NCI-H69 (cell line): ENCODE measurements at regions not wholly inside any gene's neighbourhood (a gene's known extent, or its start where the extent isn't known, plus 50 kb on each side); places are given as distances from the start of the nearest gene placed in this dataset.

Experiments
- DNase-seq: peaks from one replicate; lab custom pipeline; 2025; lab: John Stamatoyannopoulos, UW

DNA sequence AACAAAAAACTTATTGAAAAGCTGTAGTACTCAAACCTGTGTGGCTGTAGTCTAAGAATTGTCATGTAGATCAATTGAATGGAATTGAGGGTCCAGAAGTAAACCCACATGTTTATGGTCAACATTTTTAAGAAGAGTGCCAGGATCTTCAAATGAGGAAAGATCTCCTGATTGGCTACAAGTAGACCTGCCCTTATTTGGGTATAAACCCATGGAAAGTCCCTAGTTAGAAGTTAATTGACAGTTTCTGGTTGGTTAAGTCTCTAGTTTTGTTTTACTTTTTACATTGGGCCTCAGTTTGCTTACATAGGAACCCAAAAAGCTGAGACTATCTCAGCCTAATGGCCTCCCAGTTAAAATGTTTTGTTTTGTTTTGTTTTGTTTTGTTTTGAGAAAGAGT lies 91.9 kb upstream of the RESF1 start:
- DNase-seq: no peak

DNA sequence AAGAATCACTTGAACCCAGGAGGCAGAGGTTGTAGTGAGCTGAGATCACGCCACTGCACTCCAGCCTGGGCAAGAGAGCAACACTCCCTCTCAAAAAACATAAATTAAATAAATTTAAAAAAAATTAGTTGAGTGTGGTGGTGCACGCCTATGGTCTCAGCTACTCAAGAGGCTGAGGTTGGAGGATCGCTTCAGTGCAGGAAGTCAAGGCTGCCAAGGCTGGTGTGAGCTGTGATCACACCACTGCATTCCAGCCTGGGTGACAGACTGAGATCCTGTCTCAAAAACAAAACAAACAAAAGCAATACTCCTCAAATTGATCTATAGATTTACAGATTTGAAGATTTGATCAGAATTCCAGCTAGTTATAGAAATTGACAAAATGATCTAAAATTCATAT lies 92.7 kb upstream of the RESF1 start:
- DNase-seq: no peak

DNA sequence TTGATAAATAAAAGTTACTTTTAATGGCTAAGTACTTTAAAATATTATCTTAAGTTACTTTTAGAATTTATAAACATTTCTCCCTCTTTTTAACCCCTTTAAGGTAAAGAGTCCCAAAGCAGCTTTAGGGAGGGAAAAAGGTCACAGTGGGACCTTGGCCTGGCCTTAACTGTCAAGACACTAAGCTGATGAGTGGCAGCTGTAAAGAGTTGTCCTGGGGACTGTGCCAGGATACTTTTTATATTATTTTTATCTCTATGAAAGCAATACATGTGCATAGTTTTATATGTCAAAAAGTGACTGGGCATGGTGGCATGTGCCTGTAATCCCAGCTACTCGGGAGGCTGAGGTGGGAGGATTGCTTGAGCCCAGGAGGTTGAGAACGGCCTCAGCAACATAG lies 94.2 kb upstream of the RESF1 start:
- DNase-seq: no peak

DNA sequence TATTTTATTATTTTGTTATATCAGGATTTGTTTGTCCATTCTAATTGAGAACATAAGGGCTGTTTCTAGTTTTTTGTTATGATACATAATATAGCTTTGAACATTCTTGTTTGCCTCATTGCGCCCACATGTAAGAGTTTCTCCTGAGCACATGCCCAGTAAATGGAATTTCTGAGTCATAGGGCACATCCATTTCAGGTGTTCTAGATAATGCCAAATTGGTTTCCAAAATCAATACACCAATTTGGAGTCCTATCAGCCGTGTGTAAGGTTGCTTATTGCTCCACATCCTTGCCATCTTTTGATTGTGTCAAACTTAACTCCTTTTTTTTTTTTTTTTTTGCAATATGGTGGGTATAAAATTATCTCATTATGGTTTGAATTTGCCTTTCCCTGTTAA lies 97.9 kb upstream of the RESF1 start:
- no peak for DNase-seq

DNA sequence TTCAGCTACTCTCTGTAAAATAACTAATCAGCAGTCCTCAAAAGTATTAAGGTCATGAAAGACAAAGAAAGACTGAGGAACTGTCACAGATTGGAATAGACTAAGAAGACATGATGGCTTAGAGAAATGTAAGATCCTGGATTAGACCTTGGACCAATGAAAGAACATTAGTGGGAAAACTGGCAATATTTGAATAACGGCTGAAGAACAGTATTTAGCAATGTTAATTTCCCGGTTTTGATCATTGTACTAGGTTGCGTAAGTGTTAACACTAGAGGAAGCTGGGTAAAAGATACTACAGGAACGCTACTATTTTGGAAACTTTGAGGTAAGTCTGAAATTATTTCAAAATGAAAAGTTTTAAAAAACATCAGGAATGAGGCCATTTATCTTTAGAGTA lies 98.8 kb upstream of the RESF1 start:
- no peak for DNase-seq

DNA sequence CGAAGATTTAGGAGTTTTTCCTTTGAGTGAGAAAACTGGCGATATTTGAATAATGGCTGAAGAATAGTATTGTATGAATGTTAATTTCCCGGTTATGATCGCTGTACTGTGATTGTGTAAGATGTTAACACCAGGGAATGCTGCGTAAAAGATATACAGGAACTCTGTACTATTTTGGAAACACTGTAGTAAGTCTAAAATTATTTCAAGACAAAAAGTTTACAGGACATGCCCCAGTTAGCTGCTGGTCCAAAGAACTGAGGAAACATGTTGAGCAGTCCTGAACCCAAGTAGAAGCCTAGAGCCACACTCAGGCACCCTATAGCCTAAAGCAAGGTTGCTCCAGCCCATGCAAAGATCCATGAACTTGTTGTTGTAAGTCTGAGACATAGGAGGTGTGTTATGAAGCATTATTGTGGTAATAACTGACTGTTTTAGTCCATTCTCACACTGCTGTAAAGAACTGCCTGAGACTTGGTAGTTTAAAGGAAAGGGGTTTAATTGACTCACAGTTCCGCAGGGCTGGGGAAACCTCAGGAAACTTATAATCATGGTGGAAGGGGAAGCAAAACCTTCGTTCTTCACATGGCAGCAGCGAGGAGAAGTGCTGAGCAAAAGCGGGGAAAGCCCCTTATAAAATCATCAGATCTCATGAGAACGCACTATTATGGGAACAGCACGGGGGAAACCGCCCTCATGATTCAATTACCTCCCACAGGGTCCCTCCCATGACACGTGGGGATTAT lies 99.8 kb upstream of the RESF1 start:
- DNase-seq: no peak

DNA sequence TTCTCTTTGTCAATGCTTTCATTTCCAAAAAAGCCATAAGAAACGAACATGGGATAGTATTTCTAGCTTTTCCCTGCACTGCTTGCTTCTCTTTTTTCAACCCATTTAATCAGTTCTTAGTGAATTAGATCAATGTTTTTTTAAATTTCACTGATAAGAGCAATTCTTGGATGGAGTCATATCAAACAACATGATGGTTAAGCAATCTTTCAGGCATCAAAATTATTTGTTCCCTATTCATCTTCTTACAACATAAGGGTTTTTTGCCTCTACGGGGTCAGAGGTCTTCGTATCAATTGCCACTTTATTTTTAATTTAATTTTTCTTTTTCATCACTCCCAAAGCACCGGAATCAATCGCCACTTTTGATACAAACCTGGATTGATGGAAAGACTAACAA lies 103.8 kb upstream of the RESF1 start:
- DNase-seq: no peak

DNA sequence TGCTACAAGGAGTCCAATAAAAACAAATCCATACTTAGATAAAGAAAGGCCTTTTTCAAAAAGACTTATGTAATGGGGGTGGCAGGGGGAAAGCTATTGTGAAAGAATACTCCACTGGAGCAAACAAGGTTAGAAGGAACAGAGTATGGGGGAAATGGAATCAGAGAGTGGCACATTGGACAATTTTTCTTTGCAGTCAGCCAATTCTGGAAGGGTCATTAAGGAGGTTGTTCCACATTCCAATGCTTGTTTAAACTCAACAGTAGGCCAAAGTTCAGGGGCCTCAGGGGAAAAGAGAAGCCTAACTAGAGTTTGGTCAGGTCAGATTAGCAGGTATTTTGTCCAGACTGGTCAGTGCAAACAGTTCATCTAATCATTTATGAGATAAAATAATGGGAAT lies 105.2 kb upstream of the RESF1 start:
- no peak for DNase-seq

DNA sequence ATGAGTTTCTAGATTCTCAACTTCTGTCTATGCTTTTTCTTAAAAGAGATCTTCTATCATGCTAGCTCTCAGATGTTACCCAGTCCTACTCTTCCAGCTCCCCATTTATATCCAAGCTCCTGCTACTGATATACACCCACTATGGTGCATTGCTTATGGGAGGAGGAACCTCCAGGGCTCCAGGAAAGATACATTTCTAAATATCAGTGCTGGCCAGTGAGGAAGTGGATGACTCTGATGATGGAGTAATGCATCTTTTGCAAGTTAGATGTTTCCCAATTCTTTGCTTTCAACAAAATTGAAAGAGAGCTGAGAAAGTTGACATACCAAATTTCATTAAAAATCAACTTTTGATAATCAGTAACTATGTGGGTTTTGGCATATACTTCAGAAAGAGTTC lies 105.7 kb upstream of the RESF1 start:
- no peak for DNase-seq

DNA sequence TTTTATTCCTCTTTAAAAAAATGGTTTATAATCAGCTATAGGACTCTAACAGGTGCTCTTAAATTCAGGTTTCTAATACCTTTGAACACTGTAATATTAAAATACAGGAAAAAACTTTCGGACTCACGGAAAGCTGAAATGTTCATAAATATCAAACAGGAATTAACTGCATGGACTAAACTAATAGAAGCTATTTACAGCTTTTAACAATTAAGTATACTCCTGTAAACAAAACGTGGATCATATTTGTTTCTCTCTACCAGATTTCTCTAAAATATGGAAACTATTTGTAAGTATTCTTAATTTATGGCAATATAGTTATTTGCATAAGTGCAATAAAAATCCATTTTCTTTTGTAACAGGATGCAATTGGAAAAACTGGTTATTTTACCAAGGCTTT lies 108.9 kb upstream of the RESF1 start:
- no peak for DNase-seq

DNA sequence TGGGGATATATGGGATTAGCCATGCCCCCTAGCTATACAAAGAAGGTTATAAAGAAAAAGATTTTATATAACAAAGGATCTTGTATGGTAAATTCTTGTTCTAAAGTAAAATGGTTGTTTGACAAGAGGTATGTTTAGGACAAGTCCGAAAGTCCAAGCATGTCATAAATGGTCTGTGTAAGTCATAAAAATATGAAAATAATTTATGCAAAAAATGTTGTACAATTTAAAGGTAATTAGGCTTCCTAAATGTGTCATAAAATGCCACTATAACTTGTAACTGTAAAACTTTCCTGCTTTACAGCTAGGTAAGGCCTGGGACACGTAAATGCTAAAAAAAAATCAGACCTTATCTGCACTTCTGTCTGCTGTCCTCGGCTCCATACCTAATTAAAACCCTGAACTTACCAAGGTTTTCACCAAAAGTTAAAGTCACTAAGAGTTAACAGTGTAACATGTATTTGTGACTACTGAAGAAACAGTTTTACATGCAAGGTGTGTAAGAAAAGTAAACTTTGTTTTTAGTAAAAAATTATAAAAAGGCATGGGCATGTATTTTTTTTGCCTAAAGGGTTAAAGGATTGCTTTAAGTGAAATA lies 110.0 kb upstream of the RESF1 start:
- DNase-seq: peak; percentile 88

DNA sequence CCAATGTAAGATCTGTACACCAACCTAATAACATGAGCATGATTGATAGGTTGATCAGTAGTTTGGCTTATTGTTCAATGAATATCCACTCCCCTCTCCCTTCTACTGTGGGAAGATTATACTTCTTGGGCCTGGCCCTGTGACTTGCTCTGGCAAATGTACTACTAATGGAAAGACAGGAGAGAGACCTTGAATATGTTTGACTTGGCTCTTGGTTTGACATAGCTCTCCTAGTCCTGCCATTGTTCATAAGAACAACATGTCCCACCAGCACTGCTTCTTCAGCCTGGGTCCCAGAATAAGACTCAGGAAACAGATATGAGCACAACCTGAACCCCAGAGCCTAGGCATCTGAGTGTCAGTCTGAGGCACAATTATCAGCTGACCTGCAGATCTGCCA lies 112.8 kb upstream of the RESF1 start:
- no peak for DNase-seq

DNA sequence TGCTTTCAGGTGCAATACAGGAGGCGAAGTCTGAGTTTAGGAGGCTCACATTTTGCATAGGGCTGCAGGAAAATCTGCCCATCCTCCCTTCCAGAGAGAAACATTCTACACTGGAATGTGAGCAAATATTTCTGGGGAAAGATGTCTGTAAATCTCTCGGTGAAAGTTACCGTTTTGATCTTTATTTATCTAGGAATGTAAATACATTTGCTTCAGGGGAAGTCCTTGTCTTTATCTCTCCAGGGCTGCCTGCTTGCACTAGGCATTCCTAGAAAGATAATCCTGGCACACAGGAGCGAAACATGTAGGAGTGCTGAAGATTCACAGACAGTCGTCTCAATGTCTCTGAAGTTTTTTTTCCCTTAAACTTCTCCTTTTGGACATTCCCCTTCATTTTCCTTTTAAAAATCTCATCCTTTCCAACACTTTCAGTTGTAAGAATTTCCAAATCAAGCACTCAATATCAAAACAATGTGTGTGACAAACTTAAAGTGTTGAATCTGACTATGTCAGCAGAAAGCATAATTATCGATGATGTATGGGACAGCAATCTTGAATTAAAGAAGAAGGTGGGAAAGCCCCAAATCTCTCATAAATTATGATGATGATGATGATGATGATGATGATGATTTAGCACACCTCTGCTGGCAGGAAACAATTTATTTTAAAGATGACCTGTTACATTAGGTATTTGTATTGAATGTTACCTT lies 113.4 kb upstream of the RESF1 start:
- DNase-seq: no peak

DNA sequence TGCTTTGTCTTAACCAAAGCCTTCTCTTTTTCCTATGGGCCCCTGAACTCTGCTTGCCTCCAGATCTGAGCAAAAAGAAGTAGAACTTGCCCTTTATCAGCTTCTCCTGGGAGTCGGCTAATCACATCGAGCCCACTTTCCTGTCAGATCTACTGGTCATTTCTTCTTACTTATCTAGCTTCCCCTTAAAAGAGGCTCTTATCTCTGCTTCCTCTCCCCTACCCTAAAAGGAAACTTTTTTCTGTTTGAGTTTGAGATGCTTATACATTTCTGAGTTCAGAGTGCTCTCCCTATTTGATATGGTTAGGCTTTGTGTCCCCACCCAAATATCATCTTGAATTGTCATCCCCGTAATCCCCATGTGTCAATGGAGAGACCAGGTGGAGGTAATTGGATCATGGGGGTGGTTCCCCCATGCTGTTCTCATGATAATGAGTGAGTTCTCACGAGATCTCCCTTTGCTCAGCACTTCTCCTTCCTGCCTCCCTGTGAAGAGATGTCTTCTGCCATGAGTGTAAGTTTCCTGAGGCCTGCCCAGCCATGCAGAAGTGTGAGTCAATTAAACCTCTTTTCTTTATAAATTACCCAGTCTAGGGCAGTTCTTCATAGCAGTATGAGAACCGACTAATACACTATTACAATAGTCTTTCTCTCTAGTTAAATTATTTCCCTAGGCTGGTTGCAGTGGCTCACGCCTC lies 114.7 kb upstream of the AMN1 start:
- DNase-seq: no peak

DNA sequence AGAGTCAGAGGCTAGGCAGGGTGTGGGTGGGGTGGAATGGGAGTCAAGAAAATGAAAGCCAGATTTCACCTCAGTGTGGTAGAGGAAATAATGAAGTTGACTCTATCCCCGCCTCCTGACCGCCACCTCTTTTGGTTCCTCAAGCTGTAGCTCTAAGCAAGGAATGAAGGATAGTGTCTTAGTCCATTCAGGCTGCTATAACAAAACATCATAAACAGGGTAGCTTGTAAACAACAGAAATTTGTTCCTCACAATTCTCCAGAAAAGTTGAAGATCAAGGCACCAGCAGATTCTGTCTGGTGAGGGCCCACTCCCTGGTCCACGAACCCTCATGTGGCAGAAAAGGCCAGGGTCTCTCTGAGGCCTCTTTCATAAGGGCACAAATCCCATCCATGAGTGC lies 109.1 kb upstream of the AMN1 start:
- DNase-seq: no peak

DNA sequence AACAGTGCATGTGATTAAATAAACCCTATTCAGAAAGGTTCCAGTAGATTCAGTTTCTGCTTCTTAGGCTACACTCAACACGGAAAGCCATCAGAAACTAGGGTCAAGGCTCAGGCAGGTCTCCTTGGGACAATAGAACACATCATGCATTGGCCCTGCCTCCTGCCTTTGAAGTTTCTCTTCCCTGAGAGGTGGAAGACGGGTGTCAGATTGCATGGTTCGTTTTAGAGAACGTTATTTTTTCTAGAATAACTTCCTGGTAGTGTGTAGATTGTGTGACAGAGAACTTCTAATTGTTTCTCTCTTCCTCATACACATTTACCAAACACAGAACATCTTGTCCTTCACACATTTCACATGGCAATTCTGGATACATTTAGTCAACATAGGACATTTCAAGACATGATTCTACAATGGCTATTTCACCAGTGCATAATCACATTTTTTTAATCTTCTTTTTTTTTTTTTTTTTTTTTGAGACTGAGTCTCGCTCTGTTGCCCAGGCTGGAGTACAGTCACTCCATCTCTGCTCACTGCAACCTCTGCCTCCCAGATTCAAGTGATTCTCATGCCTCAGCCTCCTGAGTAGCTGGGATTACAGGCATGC lies 106.6 kb upstream of the AMN1 start:
- DNase-seq: no peak

DNA sequence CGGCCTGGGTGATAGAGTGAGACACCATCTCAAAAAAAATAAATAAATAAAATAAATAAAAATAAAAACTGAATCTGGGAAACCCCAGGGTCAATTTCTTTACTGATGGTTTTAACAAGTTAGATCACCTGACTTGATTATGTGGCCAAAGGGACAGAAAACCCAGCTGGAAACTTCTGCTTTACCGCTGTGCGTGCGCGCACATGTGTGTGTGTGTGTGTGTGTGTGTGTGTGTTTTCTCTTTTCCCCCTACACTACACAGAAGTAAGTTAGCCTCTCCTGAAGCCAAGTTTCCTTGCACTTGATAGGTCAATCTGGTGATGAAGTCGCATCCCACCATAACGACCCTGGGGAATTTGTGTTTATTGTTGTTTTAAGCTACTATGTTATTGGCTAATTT lies 105.3 kb upstream of the AMN1 start:
- no peak for DNase-seq

DNA sequence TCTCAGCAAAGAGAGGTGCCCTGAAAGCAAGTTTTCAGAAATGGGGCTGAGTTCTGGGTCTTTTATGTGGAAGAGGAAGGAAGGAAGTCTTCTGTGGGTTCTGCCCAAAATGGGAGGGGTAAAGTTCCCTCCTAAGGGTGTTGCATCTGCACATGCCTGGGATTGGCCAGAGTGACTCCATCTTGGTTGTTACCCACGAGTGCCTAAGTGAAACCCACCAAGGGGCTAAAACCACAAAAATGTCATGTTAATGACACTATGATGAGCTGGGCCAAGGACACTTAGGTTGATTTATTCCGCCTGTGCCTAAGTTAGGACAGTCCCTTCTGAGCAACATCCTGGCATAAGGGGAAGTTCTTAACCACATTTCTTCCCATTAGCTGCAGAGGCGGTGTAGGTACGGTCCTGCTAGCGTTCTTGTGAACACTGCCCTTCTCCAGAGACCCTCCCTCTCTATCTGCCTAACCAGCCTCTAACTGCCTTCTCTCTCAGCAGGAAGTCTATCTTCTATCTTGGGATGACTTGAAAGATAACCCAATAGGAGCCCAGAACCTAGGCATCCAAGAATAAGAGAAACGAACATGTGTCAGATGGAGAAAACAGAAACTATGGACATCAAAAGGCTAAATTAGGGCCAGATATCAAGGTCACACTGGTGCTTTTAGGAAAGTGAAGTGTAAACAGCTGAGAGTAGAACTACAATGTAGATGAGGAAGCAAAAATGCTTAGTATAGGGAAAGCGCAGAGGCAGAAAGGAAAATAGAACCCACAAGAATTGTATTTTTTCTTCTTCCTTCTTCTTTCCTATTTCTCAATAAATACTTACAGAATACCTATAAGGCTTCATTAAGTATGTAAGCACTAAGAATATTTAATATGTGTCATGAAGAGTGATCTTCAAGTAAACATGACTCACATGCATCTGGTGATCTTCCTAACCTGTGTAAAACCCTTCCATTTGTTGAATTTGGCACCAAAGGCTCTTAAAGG lies 104.2 kb upstream of the AMN1 start:
- DNase-seq: no peak

DNA sequence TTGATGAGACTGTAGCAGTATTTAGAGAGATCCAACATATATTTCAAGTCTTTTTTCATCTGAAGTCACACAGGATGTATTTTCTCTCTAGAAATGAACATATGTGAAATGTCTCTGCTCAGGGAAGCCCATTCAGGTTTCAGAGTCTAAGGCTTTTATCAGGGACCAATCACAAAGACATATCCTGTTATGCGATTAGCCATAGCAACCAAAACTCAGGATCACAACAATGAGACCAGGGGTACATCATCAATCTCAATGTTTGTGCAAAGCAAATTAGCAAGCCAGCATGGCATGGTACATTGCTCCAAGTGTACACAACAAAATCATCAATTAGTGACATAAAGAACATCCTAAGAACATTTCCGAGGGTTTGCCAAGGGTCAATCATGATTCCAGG lies 99.2 kb upstream of the AMN1 start:
- DNase-seq: no peak

DNA sequence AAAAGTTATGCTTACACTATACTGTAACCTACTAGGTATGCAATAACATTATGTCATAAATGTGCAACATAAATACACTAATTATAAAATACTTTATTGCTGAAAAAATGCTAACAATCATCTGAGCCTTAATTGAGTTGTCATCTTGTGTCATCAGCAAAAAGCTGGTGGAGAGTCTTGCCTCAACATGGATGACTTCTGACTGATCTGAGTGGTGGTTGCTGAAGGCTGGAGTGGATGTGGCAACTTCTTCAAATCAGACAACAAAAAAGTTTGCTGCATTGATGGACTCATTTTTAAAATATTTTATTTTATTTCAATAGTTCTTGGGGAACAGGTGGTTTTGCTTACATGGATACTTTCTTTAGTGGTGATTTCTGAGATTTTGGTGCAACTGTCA lies 93.9 kb upstream of the AMN1 start:
- no peak for DNase-seq

DNA sequence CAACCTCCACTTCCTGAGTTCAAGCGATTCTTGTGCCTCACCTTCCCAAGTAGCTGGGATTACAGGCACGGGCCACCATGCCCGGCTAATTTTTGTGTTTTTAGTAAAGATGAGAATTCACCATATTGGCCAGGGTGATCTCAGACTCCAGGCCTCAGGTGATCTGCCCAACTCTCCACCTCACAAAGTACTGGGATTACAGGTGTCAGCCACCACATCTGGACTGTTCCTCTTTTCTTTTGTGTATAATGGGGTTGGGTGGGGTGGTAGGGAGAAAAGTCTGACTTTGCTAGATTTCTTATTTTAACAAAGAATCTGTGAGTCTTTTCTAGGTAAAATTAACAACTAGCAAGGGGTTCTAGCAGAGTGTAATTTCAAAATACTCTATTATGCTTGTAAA lies 92.7 kb upstream of the AMN1 start:
- DNase-seq: no peak
